ENCODE measurements at regions not wholly inside any gene's neighbourhood (a gene's known extent, or its start where the extent isn't known, plus 50 kb on each side); places are given as distances from the start of the nearest gene placed in this dataset.

DNA sequence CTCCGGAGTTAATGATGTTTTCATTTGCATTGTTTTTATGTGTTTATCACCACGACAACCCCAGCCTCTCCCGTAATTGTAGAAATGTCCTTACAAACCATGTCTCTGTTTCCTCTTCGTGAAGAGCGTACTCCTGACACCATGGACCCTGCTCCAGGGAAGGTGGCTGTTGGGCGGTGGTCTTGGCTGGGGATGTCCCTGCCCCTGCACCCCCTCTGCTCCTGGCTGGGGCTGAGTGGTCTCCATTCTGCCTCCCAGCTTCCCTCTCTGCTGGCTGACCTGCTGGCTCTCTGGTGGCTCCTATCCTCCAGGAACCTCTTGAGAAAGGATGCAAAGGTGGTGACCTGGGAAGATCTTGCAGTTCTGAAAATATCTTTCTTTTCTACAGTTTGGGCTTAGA lies 81.1 kb downstream of the ASB1 start:
- TF ChIP-seq GATA2 (IDR thresholded peaks at IDR 0.05; ENCODE audit: low read depth, low read length) (no peak), GATA3 (IDR thresholded peaks at IDR 0.05; ENCODE audit: low read depth, low read length) (no peak)

All from SH-SY5Y (cell line).